AG10803 (cell line): ENCODE measurements at regions not wholly inside any gene's neighbourhood (a gene's known extent, or its start where the extent isn't known, plus 50 kb on each side); places are given as distances from the start of the nearest gene placed in this dataset.

ENCODE experiments used
- DNase-seq: peaks from one replicate; pipeline ENCODE4 v3.0.0; 2010; ENCODE audit warnings: low read depth
- H3K4me3 ChIP-seq: 2 replicates; pipeline ENCODE4 v1.5.1; 2011; ENCODE audit warnings: mild to moderate bottlenecking, low read length, control low read depth
- TF ChIP-seq, protein P1 (sequence below): conservative IDR thresholded peaks from 2 replicates; pipeline ENCODE4 v1.5.1; 2011; ENCODE audit warnings: mild to moderate bottlenecking, low read length, control low read depth, inconsistent platforms

DNA sequence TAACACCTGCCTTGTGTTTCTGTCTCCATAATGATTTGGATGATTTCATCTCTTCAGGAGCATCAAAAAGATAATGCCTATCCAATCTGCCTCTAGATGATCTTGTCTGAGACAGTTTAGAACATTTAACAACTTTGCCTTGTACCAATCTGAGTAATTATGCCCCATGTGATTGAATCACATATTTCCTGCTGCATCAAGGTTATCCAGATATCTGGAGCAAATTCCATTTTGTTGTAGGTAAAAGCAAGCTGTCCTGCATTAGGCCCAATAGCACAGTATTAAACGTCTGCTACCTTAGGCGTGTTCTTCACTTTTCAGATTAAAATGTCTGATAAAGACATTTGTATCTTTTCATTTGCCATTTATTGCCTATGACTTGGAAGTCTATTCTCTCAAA is 54.1 kb upstream of the MARCHF11 start:
- no peak overlapping the region for H3K4me3 ChIP-seq
- no peak for DNase-seq
- TF ChIP-seq, protein P1, sequence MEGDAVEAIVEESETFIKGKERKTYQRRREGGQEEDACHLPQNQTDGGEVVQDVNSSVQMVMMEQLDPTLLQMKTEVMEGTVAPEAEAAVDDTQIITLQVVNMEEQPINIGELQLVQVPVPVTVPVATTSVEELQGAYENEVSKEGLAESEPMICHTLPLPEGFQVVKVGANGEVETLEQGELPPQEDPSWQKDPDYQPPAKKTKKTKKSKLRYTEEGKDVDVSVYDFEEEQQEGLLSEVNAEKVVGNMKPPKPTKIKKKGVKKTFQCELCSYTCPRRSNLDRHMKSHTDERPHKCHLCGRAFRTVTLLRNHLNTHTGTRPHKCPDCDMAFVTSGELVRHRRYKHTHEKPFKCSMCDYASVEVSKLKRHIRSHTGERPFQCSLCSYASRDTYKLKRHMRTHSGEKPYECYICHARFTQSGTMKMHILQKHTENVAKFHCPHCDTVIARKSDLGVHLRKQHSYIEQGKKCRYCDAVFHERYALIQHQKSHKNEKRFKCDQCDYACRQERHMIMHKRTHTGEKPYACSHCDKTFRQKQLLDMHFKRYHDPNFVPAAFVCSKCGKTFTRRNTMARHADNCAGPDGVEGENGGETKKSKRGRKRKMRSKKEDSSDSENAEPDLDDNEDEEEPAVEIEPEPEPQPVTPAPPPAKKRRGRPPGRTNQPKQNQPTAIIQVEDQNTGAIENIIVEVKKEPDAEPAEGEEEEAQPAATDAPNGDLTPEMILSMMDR, result no peak

DNA sequence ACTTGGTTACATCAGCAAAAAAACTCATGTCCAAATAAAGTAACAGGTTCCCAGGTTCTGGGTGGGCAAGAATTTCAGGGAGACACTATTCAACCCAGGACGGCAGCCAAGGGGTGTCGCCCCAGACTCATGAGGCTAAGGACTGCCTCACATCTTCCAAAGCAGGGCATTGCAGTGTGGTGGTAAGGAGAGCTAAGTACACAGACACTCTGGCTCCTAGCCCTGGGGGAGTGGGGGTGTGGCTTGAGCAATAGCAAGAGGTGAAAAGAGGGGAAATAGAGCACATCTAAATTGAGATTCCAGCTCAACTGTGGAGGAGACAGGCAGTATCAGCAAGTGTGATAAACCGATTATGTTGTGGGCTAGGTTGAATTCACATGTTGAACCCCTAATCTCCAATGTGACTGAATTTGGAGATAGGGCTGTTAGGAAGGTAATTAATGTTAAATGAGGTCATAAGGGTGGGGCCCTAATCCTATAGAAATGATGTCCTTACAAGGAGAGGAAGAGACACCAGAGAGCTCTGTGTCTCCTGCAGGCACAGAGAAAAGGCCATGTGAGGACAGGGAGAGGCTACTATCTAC is 49.9 kb upstream of the MARCHF11 start:
- H3K4me3 ChIP-seq, result no peak overlapping the region
- DNase-seq, result no peak
- TF ChIP-seq, protein P1, result no peak
